Muscle of leg (tissue), 3 donors: ENCODE measurements at regions not wholly inside any gene's neighbourhood (a gene's known extent, or its start where the extent isn't known, plus 50 kb on each side); places are given as distances from the start of the nearest gene placed in this dataset.

Experiments used
- DNase-seq: peaks from one replicate; pipeline ENCODE4 v3.0.0; 2013
- H3K27ac ChIP-seq: one replicate; pipeline ENCODE4 v1.5.1; 2013; ENCODE audit warnings: mild to moderate bottlenecking, low read length, control low read depth
- H3K27me3 ChIP-seq: one replicate; pipeline ENCODE4 v1.6.1; 2013; ENCODE audit warnings: low read length; ENCODE audit not compliant: control insufficient read depth, insufficient read depth
- H3K36me3 ChIP-seq: one replicate; pipeline ENCODE4 v1.6.1; 2013; ENCODE audit warnings: low read length; ENCODE audit not compliant: control insufficient read depth, insufficient read depth
- H3K4me1 ChIP-seq: one replicate; pipeline ENCODE4 v1.6.1; 2013; ENCODE audit warnings: low read length; ENCODE audit not compliant: control insufficient read depth, insufficient read depth
- H3K4me3 ChIP-seq: one replicate; pipeline ENCODE4 v1.5.1; 2013; ENCODE audit warnings: low read length, control low read depth
- H3K9me3 ChIP-seq: replicated peaks from 2 replicates; pipeline ENCODE4 v1.6.1; 2013; ENCODE audit warnings: low read depth, low read length; ENCODE audit not compliant: control insufficient read depth
- WGBS: methylation state at CpG from one replicate; pipeline ENCODE4 v1.1.5; 2013; ENCODE audit warnings: missing lambda C conversion rate; ENCODE audit not compliant: insufficient coverage; 5-methylcytosine and 5-hydroxymethylcytosine counted together

DNA sequence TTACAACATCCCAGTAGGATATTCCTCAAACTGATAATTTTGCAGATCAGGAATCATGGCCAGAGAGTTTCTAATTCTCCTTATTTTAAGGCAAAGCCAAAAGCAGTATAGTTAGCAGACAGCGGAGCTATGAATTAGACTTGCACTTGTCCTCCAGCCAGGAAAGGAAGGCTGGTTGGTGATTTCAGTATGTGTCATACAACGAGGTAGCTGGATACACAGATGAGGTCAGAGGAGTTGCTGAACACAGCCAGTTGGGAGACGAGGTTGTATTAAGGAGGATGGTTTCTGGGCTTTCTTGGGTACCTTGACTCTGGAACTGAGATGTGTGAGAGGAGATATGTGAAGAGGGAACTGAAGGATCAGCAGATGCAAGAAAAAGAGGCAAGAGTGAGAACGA lies 185.2 kb downstream of the SOX11 start:
- 61% methylated on average over 2 of the region's 4 CpGs for WGBS
- Histone ChIP-seq H3K4me3 (no peak overlapping the region), H3K27me3 (no peaks in the 10 kb centered on the region), H3K36me3 (no peaks in the 10 kb centered on the region), H3K9me3 (peaks cover 4% of the 10 kb centered on the region), H3K27ac (no peak overlapping the region), H3K4me1 (no peaks in the 10 kb centered on the region)
- DNase-seq = no peak

DNA sequence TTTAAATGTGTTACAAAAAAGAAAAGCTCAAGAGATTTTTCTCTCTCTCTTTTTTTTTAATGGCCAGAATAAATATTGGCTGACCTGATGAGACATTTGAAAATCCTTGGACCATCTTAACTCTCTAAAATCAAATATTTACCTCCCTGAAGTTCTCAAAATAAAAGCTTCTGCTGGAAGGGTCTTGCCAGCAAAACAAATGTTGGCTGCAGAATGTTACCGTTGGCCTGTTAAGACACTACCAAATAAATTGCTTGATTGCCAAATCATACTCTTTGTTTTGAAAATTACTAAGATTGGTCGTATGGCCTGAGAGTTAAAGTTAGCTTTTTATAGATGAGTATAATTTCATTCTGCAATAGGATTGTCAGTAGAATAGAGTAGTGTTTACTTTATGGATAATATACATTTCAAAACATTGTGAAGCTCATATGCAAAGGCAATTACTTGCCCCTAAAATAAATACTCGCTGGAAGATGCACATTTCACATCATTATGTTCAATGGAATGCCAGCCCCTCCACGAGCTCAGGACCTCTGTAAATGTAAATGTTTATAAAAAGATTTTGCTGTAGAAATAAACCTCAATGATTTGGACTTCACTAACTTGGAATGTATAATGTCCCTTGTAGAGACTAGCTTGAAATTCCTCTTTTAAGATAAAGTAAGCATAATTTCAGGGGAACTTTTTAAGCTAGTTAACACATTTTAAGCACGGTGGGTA lies 193.4 kb downstream of the SOX11 start:
- H3K27ac ChIP-seq = no peak overlapping the region
- no peak overlapping the region for H3K4me3 ChIP-seq
- no peak for DNase-seq
- H3K27me3 ChIP-seq = no peaks in the 10 kb centered on the region
- WGBS = no CpG with 5 or more reads among the region's 5 CpGs
- peaks cover 6% of the 10 kb centered on the region for H3K9me3 ChIP-seq
- no peaks in the 10 kb centered on the region for H3K4me1 ChIP-seq
- H3K36me3 ChIP-seq = no peaks in the 10 kb centered on the region

DNA sequence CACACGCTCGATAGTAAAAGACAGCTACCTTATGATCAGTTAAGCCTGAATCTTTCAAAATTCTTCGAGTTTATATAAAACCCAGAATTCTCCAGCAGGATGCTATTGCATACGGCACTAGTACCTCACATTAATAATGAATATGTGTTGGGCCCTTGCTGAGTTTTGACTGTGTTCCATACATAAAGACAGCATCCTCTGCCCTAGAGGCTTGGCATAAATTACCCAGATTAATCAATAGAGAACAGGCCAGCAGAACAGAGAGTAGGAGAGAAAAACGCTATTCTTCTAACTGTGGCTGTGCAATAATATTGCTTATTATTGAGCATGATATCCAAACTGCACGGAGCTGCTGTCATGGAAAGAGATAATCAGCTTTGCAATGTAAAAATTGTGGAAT lies 194.3 kb downstream of the SOX11 start:
- Histone ChIP-seq H3K36me3 (no peaks in the 10 kb centered on the region), H3K4me3 (no peak overlapping the region), H3K4me1 (no peaks in the 10 kb centered on the region), H3K9me3 (peaks cover 6% of the 10 kb centered on the region), H3K27ac (no peak overlapping the region), H3K27me3 (no peaks in the 10 kb centered on the region)
- DNase-seq = no peak
- 67% methylated on average over 1 of the region's 6 CpGs for WGBS

DNA sequence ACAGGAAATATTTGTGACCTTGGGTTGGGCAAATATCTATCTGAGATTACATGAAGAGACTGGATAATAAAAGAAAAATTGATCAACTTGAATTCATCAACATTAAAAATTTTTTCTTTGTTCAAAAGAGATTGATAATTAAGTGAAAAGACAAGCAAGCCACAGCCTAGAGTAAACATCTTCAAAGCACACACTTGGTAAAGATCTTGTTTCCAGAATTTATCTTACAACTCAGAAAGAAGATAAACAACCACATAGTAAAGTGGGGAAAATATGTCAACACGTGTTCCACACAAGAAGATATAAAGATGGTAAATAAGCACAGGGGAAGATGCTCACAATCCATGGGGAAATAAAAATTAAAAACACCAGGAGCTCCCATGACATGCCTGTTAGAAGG lies 195.9 kb downstream of the SOX11 start:
- H3K27ac ChIP-seq = no peak overlapping the region
- no peaks in the 10 kb centered on the region for H3K27me3 ChIP-seq
- H3K4me3 ChIP-seq = no peak overlapping the region
- no peaks in the 10 kb centered on the region for H3K9me3 ChIP-seq
- no CpG with 5 or more reads among the region's 1 CpG for WGBS
- no peak for DNase-seq
- no peaks in the 10 kb centered on the region for H3K4me1 ChIP-seq
- no peaks in the 10 kb centered on the region for H3K36me3 ChIP-seq

DNA sequence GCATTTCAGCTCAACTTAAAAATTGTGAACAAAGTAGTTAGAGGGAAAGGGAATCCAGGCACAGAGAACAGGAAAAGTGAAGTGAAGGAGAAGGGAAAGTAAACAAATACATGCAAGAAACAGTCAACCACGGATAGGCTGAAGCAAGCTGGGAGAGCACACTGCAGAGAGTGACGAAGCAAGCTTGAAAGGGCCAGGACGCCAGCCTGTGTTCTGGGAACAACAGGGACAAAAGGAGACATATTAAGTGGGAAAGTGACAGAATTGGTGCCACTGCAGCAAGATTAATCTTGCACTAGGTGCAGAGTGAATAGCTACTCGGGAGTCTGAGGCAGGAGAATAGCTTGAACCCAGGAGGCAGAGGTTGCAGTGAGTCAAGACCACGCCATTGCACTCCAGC lies 197.3 kb downstream of the SOX11 start:
- H3K27ac ChIP-seq = no peak overlapping the region
- no peaks in the 10 kb centered on the region for H3K4me1 ChIP-seq
- no peaks in the 10 kb centered on the region for H3K36me3 ChIP-seq
- no peaks in the 10 kb centered on the region for H3K9me3 ChIP-seq
- WGBS = 62% methylated on average over 4 of the region's 5 CpGs
- DNase-seq = no peak
- H3K4me3 ChIP-seq = no peak overlapping the region
- no peaks in the 10 kb centered on the region for H3K27me3 ChIP-seq

DNA sequence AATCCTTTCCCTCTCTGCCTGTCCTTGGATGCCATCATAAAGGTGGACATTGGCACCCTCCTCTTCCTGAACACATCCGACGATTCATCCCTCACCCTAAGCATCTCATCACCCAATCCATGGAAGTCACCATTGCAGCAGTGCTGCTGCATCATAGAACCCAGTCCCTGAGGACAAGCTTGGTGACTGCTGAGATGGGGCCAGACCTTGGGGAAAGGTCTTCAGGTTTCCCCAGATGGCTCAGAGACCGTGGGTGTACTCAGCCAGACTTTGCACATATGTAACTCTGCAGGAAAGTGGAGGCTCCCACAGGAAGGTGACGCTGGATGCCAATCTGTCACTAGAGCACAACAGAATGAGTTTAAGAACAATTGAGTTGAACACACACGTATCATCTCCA lies 202.2 kb downstream of the SOX11 start:
- H3K27me3 ChIP-seq = no peaks in the 10 kb centered on the region
- 67% methylated on average over 3 of the region's 5 CpGs for WGBS
- no peak overlapping the region for H3K27ac ChIP-seq
- no peaks in the 10 kb centered on the region for H3K9me3 ChIP-seq
- no peak overlapping the region for H3K4me3 ChIP-seq
- DNase-seq = no peak
- no peaks in the 10 kb centered on the region for H3K36me3 ChIP-seq
- H3K4me1 ChIP-seq = no peaks in the 10 kb centered on the region

DNA sequence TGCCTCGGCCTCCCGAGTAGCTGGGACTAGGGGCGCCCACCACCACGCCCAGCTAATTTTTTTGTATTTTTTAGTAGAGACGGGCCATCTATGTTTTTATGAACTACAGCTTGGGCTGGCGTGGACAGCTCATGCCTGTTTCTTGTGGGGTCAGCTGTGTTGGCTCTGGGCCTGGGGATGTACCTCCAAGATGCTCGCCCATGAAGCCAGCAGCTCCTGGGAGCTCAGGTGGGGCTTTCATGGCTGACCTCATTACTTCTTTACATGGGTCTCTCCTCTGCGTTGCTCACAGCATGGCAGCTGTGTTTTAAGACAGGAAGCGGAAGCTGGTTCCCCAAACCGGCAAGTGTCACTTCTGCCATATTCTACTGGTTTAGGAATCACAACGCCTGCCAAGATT lies 203.1 kb downstream of the SOX11 start:
- Histone ChIP-seq H3K9me3 (no peaks in the 10 kb centered on the region), H3K4me3 (no peak overlapping the region), H3K4me1 (no peaks in the 10 kb centered on the region), H3K27me3 (no peaks in the 10 kb centered on the region), H3K27ac (no peak overlapping the region), H3K36me3 (no peaks in the 10 kb centered on the region)
- WGBS = 85% methylated on average over 8 of the region's 11 CpGs
- no peak for DNase-seq

DNA sequence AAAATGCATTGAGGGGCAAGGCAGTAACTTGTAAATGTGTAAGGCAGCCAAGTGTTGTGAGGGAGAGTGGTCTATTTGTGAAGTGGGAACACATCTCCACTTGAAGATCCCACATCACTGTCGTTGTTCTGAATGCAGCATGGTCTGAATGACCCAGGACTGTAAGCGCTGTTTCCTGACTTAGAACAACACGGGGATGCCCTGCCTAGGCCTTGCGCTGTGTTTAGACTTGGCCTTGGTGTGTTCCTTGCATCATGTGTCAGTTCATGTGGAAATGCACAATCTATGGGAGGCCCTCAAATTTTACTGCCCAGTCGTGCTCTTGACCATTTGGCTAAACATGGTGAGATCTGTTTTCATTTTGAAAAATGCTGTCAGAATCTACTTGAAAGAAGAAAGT lies 205.1 kb downstream of the SOX11 start:
- no peak for DNase-seq
- 81% methylated on average over 5 of the region's 5 CpGs for WGBS
- H3K27ac ChIP-seq = no peak overlapping the region
- H3K27me3 ChIP-seq = no peaks in the 10 kb centered on the region
- no peaks in the 10 kb centered on the region for H3K36me3 ChIP-seq
- H3K4me3 ChIP-seq = no peak overlapping the region
- no peaks in the 10 kb centered on the region for H3K9me3 ChIP-seq
- H3K4me1 ChIP-seq = no peaks in the 10 kb centered on the region

DNA sequence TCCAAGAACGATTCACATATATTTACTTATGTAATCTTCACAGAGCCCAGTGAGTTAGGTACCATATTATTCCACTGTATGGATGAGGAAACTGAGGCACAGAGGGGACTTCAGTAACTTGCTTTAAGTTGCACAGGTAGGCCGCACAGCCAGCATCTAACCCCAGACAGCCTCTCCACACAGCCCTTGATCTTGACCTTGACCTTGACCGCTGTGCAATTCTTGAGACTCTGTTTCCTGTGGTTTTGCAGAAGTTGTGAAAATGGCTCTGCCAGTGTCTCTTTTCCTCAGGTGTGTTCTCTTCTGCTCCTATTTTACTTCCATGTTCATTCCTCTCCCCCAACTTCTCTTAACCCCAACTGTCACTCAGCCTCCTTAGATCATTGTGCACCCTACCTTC lies 206.5 kb downstream of the SOX11 start:
- no peak overlapping the region for H3K4me3 ChIP-seq
- H3K4me1 ChIP-seq = no peaks in the 10 kb centered on the region
- H3K27ac ChIP-seq = no peak overlapping the region
- no peaks in the 10 kb centered on the region for H3K27me3 ChIP-seq
- DNase-seq = no peak
- no peaks in the 10 kb centered on the region for H3K36me3 ChIP-seq
- no CpG with 5 or more reads among the region's 3 CpGs for WGBS
- H3K9me3 ChIP-seq = no peaks in the 10 kb centered on the region

DNA sequence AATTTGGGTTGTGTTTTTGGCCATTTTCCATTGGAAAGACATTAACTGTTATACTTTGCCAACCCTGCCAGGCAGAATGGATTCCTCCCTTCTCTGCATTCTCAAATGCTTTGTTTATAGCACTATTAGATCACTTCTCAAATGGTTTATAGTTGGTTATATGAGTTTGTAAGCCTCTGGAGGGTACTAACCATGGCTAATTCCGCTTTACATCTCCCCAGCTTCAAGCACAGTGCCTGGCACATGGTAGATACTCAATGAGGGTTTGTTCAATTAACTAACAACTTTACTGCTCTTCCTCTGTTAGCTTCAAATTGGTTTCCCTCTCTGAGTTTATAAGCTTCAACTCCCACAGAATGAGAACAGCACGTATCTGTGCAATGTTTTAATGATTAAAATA lies 213.5 kb downstream of the SOX11 start:
- Histone ChIP-seq H3K27me3 (no peaks in the 10 kb centered on the region), H3K27ac (no peak overlapping the region), H3K36me3 (no peaks in the 10 kb centered on the region), H3K9me3 (no peaks in the 10 kb centered on the region), H3K4me1 (no peaks in the 10 kb centered on the region), H3K4me3 (no peak overlapping the region)
- DNase-seq = no peak
- no CpG with 5 or more reads among the region's 2 CpGs for WGBS

DNA sequence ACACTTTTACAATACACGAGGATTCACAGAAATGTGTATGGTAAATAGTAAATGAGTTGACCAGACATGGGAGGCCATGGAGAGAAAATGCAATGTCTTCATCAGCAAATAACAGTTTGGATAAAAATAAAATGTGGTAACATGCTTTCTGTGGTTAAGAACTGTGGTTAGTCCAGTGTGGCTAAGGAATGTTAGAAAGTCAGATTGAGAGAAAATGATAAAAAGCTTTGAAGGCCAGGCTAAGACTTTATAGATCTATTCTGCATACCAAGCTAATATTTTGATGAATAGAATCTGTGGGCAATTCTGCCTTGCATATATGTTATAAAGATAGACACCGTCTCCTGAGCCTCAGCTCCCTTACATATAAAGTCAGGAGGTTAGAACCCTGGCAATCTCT lies 215.9 kb downstream of the SOX11 start:
- H3K4me3 ChIP-seq = no peak overlapping the region
- no peak overlapping the region for H3K27ac ChIP-seq
- DNase-seq = no peak
- no peaks in the 10 kb centered on the region for H3K36me3 ChIP-seq
- no peaks in the 10 kb centered on the region for H3K27me3 ChIP-seq
- no CpG with 5 or more reads among the region's 2 CpGs for WGBS
- H3K4me1 ChIP-seq = no peaks in the 10 kb centered on the region
- H3K9me3 ChIP-seq = no peaks in the 10 kb centered on the region
